ENCODE measurements at regions not wholly inside any gene's neighbourhood (a gene's known extent, or its start where the extent isn't known, plus 50 kb on each side); places are given as distances from the start of the nearest gene placed in this dataset.

- H3K36me3 ChIP-seq (ENCODE audit: control insufficient read depth in 2 of 4, insufficient read depth in 4 of 4, low read length in 3 of 4): no peaks in the 10 kb centered on the region
- H3K56ac ChIP-seq (replicated peaks; ENCODE audit: insufficient read length, low read depth, low read length): no peak overlapping the region
- no peaks in the 10 kb centered on the region for H3K4me1 ChIP-seq (replicated peaks in 1 of 4; ENCODE audit: control insufficient read depth in 3 of 4, insufficient read depth in 4 of 4, low read length in 3 of 4)
- H2BK5ac ChIP-seq (ENCODE audit: low read depth, low read length): no peak overlapping the region
- no peak overlapping the region for H3K23ac ChIP-seq (ENCODE audit: insufficient read length)
- no peak overlapping the region for H3K4me3 ChIP-seq (ENCODE audit: extremely low read depth in 1 of 4, insufficient read depth in 2 of 4, low read depth in 3 of 4, low read length in 4 of 4)
- H3K79me1 ChIP-seq (ENCODE audit: low read depth, low read length): no peaks in the 10 kb centered on the region
- H3K9ac ChIP-seq (replicated peaks in 1 of 4; ENCODE audit: extremely low read depth in 1 of 4, low read depth in 3 of 4, low read length in 3 of 4): no peak overlapping the region
- H4K20me1 ChIP-seq (replicated peaks in 1 of 2; ENCODE audit: control insufficient read depth in 1 of 2, insufficient read depth in 2 of 2, low read length in 2 of 2): peaks cover 0 to 1% of the 10 kb centered on the region in 2 experiments
- no peak for DNase-seq (ENCODE audit: low read depth in 1 of 2, low spot score in 2 of 2)
- ChIA-PET POLR2A (ENCODE audit: partially characterized antibody) (no interaction called here), CTCF (ENCODE audit: partially characterized antibody) (no interaction called here)
- H2AFZ ChIP-seq (ENCODE audit: low read length): no peak overlapping the region
- H3K18ac ChIP-seq (ENCODE audit: extremely low read depth, low read length): no peak overlapping the region
- H2BK15ac ChIP-seq (ENCODE audit: low read length): no peak overlapping the region
- TF ChIP-seq SAP30 (IDR thresholded peaks at IDR 0.05; ENCODE audit: insufficient read depth, insufficient replicate concordance, low read length) (no peak), ASH2L (IDR thresholded peaks at IDR 0.05; ENCODE audit: low read length) (no peak), TAF7 (optimal IDR thresholded peaks at IDR 0.05; ENCODE audit: borderline replicate concordance, low read depth, low read length) (no peak), GABPA (IDR thresholded peaks at IDR 0.05; ENCODE audit: borderline replicate concordance, insufficient read depth, low read length) (no peak)
- WGBS, 2 experiments (ENCODE audit: extremely low coverage in 1 of 2, insufficient coverage in 1 of 2, insufficient read length in 1 of 2, insufficient replicate concordance in 2 of 2, low coverage in 1 of 2, low lambda C conversion rate in 2 of 2, missing lambda C conversion rate in 1 of 2): 93% methylated on average over 5 of the region's 5 CpGs; no CpG with 5 or more reads in 1 of the 2 experiments
- H3K79me2 ChIP-seq (ENCODE audit: control insufficient read depth in 1 of 2, insufficient read depth in 2 of 2, low read length in 2 of 2): no peaks in the 10 kb centered on the region
- no peak overlapping the region for H4K8ac ChIP-seq (ENCODE audit: extremely low read depth, insufficient read depth, low read length)
- no peak overlapping the region for H4K91ac ChIP-seq (replicated peaks; ENCODE audit: insufficient read length, low read length)
- no peak overlapping the region for H3K27ac ChIP-seq (ENCODE audit: low read depth, low read length)
- no peaks in the 10 kb centered on the region for H3K23me2 ChIP-seq (ENCODE audit: low read depth, low read length)
- H2BK120ac ChIP-seq (replicated peaks; ENCODE audit: low read depth, low read length): no peak overlapping the region
- H2BK20ac ChIP-seq (ENCODE audit: low read length): no peak overlapping the region
- no peak overlapping the region for H2AK5ac ChIP-seq (ENCODE audit: low read depth, low read length)
- H3K27me3 ChIP-seq (replicated peaks in 1 of 4; ENCODE audit: control insufficient read depth in 3 of 4, extremely low read depth in 1 of 4, insufficient read depth in 3 of 4, low read length in 3 of 4): no peaks in the 10 kb centered on the region
- H3K4me2 ChIP-seq (ENCODE audit: insufficient read depth in 1 of 2, low read depth in 2 of 2, low read length in 2 of 2): no peak overlapping the region
- H4K5ac ChIP-seq (ENCODE audit: insufficient read length, low read depth, low read length): no peak overlapping the region
- H3K9me3 ChIP-seq (ENCODE audit: insufficient read depth in 2 of 2, low read depth in 1 of 2, low read length in 1 of 2): no peaks in the 10 kb centered on the region
- H3K4ac ChIP-seq (replicated peaks; ENCODE audit: insufficient read length, low read depth, low read length): no peak overlapping the region
- no peak for FAIRE-seq
- no peak overlapping the region for H2BK12ac ChIP-seq (ENCODE audit: low read depth, low read length)
- no peak overlapping the region for H3K14ac ChIP-seq (ENCODE audit: insufficient read length)
Measured at GRCh38 chr7:19295376-19295775, 150.2 kb upstream of the FERD3L start.

Measured in H1 (cell line).